HG03039 (cell line): ENCODE measurements at regions not wholly inside any gene's neighbourhood (a gene's known extent, or its start where the extent isn't known, plus 50 kb on each side); places are given as distances from the start of the nearest gene placed in this dataset.
"Not testable (repeated sequence)": the region's sequence is repeated elsewhere in the genome, so short reads cannot be mapped to it uniquely, and the experiment has no call there.

Experiments used
- ATAC-seq: cut with Tn5 transposase; IDR thresholded peaks from one replicate; pipeline ENCODE4 v1.9.1; 2021; ENCODE audit warnings: mild to moderate bottlenecking, moderate library complexity; ENCODE audit not compliant: unreplicated experiment

GRCh38 chr5:71771191-71771590, 52.1 kb downstream of the CARTPT start:
- no peak for ATAC-seq

- ATAC-seq, result no peak
Observed at GRCh38 chr5:71778678-71779276, 59.7 kb downstream of the CARTPT start.

GRCh38 chr5:71780597-71780996, 61.5 kb downstream of the CARTPT start:
- ATAC-seq, result no peak

GRCh38 chr5:71782393-71782770, 63.3 kb downstream of the CARTPT start:
- ATAC-seq, result no peak

- ATAC-seq, result peak; percentile 94
Observed at GRCh38 chr5:71782771-71783770, 64.0 kb downstream of the CARTPT start.

GRCh38 chr5:71783891-71784290, 64.8 kb downstream of the CARTPT start:
- ATAC-seq, result no peak

- ATAC-seq, result no peak
Observed at GRCh38 chr5:71786337-71787055, 67.4 kb downstream of the CARTPT start.

- no peak for ATAC-seq
Observed at GRCh38 chr5:71788794-71789193, 69.7 kb downstream of the CARTPT start.

GRCh38 chr5:71789746-71790145, 70.7 kb downstream of the CARTPT start:
- no peak for ATAC-seq

- ATAC-seq, result no peak
Observed at GRCh38 chr5:71790433-71790832, 71.4 kb downstream of the CARTPT start.

GRCh38 chr5:71792041-71792440, 73.0 kb downstream of the CARTPT start:
- ATAC-seq, result not testable (repeated sequence)

- ATAC-seq, result no peak
Observed at GRCh38 chr5:71794061-71794695, 75.1 kb downstream of the CARTPT start.

- no peak for ATAC-seq
Observed at GRCh38 chr5:71802673-71803072, 83.6 kb downstream of the CARTPT start.

GRCh38 chr5:71806711-71807110, 87.6 kb downstream of the CARTPT start:
- ATAC-seq, result no peak

- no peak for ATAC-seq
Observed at GRCh38 chr5:71807909-71808308, 88.8 kb downstream of the CARTPT start.

GRCh38 chr5:71809446-71809845, 90.4 kb downstream of the CARTPT start:
- ATAC-seq, result no peak

GRCh38 chr5:71810023-71810422, 90.9 kb downstream of the CARTPT start:
- ATAC-seq, result no peak

GRCh38 chr5:71810471-71811195, 91.6 kb downstream of the CARTPT start:
- ATAC-seq, result no peak

- no peak for ATAC-seq
Observed at GRCh38 chr5:71811779-71812178, 92.7 kb downstream of the CARTPT start.

GRCh38 chr5:71816307-71816706, 97.2 kb downstream of the CARTPT start:
- no peak for ATAC-seq
